ENCODE measurements at regions not wholly inside any gene's neighbourhood (a gene's known extent, or its start where the extent isn't known, plus 50 kb on each side); places are given as distances from the start of the nearest gene placed in this dataset.

DNA sequence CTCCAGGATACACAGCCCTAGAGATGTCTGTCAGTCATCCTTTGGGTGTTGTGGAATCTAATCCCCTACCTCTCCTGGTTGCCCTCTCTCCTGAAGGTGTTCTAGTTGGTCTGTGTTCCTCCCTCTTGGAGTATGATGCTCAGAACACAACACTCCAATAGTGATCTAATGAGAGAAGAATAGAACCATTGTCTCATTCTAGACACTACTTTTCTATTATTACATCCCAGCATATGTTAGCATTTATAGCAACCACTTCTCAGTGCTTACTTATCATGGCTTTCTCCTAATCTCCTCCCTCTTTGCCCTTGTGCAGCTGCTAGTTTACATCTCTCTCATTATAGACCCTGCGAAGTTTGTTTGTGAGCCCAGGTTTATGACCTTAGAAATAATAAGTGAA lies 109.0 kb downstream of the UNC5CL start:
- TF ChIP-seq, protein P1, sequence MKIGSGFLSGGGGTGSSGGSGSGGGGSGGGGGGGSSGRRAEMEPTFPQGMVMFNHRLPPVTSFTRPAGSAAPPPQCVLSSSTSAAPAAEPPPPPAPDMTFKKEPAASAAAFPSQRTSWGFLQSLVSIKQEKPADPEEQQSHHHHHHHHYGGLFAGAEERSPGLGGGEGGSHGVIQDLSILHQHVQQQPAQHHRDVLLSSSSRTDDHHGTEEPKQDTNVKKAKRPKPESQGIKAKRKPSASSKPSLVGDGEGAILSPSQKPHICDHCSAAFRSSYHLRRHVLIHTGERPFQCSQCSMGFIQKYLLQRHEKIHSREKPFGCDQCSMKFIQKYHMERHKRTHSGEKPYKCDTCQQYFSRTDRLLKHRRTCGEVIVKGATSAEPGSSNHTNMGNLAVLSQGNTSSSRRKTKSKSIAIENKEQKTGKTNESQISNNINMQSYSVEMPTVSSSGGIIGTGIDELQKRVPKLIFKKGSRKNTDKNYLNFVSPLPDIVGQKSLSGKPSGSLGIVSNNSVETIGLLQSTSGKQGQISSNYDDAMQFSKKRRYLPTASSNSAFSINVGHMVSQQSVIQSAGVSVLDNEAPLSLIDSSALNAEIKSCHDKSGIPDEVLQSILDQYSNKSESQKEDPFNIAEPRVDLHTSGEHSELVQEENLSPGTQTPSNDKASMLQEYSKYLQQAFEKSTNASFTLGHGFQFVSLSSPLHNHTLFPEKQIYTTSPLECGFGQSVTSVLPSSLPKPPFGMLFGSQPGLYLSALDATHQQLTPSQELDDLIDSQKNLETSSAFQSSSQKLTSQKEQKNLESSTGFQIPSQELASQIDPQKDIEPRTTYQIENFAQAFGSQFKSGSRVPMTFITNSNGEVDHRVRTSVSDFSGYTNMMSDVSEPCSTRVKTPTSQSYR (CRISPR knock-in tag; IDR thresholded peaks at IDR 0.05): no peak
- TF ChIP-seq, protein P2, sequence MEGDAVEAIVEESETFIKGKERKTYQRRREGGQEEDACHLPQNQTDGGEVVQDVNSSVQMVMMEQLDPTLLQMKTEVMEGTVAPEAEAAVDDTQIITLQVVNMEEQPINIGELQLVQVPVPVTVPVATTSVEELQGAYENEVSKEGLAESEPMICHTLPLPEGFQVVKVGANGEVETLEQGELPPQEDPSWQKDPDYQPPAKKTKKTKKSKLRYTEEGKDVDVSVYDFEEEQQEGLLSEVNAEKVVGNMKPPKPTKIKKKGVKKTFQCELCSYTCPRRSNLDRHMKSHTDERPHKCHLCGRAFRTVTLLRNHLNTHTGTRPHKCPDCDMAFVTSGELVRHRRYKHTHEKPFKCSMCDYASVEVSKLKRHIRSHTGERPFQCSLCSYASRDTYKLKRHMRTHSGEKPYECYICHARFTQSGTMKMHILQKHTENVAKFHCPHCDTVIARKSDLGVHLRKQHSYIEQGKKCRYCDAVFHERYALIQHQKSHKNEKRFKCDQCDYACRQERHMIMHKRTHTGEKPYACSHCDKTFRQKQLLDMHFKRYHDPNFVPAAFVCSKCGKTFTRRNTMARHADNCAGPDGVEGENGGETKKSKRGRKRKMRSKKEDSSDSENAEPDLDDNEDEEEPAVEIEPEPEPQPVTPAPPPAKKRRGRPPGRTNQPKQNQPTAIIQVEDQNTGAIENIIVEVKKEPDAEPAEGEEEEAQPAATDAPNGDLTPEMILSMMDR (IDR thresholded peaks at IDR 0.05): no peak
- TF ChIP-seq FOXK1 (CRISPR knock-in tag; IDR thresholded peaks at IDR 0.05) (no peak), ETV6 (CRISPR knock-in tag; IDR thresholded peaks at IDR 0.05) (no peak), USF1 (CRISPR knock-in tag; IDR thresholded peaks at IDR 0.05) (no peak), NFYB (CRISPR knock-in tag; conservative IDR thresholded peaks at IDR 0.05; ENCODE audit: low read depth) (no peak)
- TF ChIP-seq, protein P3, sequence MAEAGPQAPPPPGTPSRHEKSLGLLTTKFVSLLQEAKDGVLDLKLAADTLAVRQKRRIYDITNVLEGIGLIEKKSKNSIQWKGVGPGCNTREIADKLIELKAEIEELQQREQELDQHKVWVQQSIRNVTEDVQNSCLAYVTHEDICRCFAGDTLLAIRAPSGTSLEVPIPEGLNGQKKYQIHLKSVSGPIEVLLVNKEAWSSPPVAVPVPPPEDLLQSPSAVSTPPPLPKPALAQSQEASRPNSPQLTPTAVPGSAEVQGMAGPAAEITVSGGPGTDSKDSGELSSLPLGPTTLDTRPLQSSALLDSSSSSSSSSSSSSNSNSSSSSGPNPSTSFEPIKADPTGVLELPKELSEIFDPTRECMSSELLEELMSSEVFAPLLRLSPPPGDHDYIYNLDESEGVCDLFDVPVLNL (CRISPR knock-in tag; IDR thresholded peaks at IDR 0.05; ENCODE audit: borderline replicate concordance, low read depth): no peak
